HepG2 (cell line): ENCODE measurements at regions not wholly inside any gene's neighbourhood (a gene's known extent, or its start where the extent isn't known, plus 50 kb on each side); places are given as distances from the start of the nearest gene placed in this dataset.

Source experiments
- ATAC-seq: fragments of 200-7000 bp; cut with Tn5 transposase; 3 replicates; pipeline ENCODE4 v1.9.1; 2020; ENCODE audit warnings: mild to moderate bottlenecking, moderate library complexity
- BruUV-seq: library from RNA; stranded (reverse); fragments of 400-500 nt; replicated peaks from 2 replicates; lab custom pipeline; 2021; lab: Mats Ljungman, UMichigan
- CTCF ChIA-PET: fragments of 300-600 bp; formaldehyde crosslinking; extraction: SDS; loops from one replicate; lab custom pipeline; 2021; ENCODE audit warnings: low total read pairs, inconsistent platforms, low intra/inter-chr PET ratio; lab: Yijun Ruan, JAX
- POLR2A ChIA-PET: fragments of 350-600 bp; sonication (Branson Sonifier 250); formaldehyde crosslinking; loops from one replicate; lab custom pipeline; 2020; ENCODE audit warnings: antibody characterized with exemption, inconsistent platforms; lab: Yijun Ruan, JAX
- DNase-seq: peaks from one replicate; pipeline ENCODE4 v3.0.0-alpha.2; 2015; ENCODE audit warnings: low spot score
- FAIRE-seq: peaks from 3 replicates; lab custom pipeline; 2011; peaks lifted over from hg19 to GRCh38; lab: Jason Lieb, UNC
- H2AFZ ChIP-seq: one replicate; pipeline ENCODE4 v1.6.1; 2011; ENCODE audit warnings: low read length, inconsistent platforms
- H3K27ac ChIP-seq: fragments of 300-600 bp; 3 replicates; pipeline ENCODE4 v1.8.0; 2011; ENCODE audit warnings: mixed run types, mild to moderate bottlenecking, mixed read lengths, low read length, inconsistent platforms; ENCODE audit not compliant: insufficient read depth; ENCODE audit errors: extremely low read length
- H3K27me3 ChIP-seq, 2 experiments: fragments of 200-600 bp in 1 of 2; 2 replicates in 1 of 2; 3 replicates in 1 of 2; pipeline versions ENCODE4 v1.6.0 to v1.8.0; 2011; ENCODE audit warnings: low read length in 2 of 2, mild to moderate bottlenecking in 2 of 2, moderate library complexity in 2 of 2, inconsistent platforms in 1 of 2; ENCODE audit not compliant: insufficient read depth in 2 of 2, control insufficient read depth in 1 of 2
- H3K36me3 ChIP-seq, 2 experiments: fragments of 200-600 bp in 1 of 2; replicated peaks in 1 of 2; 2 replicates in 1 of 2; 3 replicates in 1 of 2; pipeline versions ENCODE4 v1.5.1 to v1.8.0; 2011; ENCODE audit warnings: low read length in 2 of 2, inconsistent platforms in 1 of 2; ENCODE audit not compliant: insufficient read depth in 2 of 2, control insufficient read depth in 1 of 2
- H3K4me1 ChIP-seq: 2 replicates; pipeline ENCODE4 v1.5.1; 2012; ENCODE audit warnings: low read length, inconsistent platforms; ENCODE audit not compliant: insufficient read depth
- H3K4me2 ChIP-seq: 2 replicates; pipeline ENCODE4 v1.6.0; 2011; ENCODE audit warnings: low read depth, low read length, inconsistent platforms
- H3K4me3 ChIP-seq, 3 experiments: fragments of 200-600 bp in 1 of 3; sonication (generic), shearing (Covaris generic) in 1 of 3; replicated peaks in 1 of 3; 2 replicates each; pipeline ENCODE4 v1.5.1; 2011 to 2016; ENCODE audit warnings: low read length in 3 of 3, inconsistent platforms in 2 of 3, low read depth in 2 of 3, mild to moderate bottlenecking in 2 of 3, control low read depth in 1 of 3, mixed read lengths in 1 of 3; ENCODE audit not compliant: insufficient read depth in 1 of 3
- H3K79me2 ChIP-seq: one replicate; pipeline ENCODE4 v1.6.1; 2011; ENCODE audit warnings: low read length, inconsistent platforms; ENCODE audit not compliant: insufficient read depth
- H3K9ac ChIP-seq: 2 replicates; pipeline ENCODE4 v1.6.0; 2011; ENCODE audit warnings: mild to moderate bottlenecking, low read depth, low read length, inconsistent platforms; ENCODE audit not compliant: insufficient read depth
- H3K9me3 ChIP-seq: 2 replicates; pipeline ENCODE4 v1.5.1; 2012; ENCODE audit warnings: mild to moderate bottlenecking, low read length
- H4K20me1 ChIP-seq: 2 replicates; pipeline ENCODE4 v1.6.0; 2011; ENCODE audit warnings: inconsistent platforms, mild to moderate bottlenecking, low read length, moderate library complexity; ENCODE audit not compliant: insufficient read depth
- ATF7-NPFF ChIP-seq: sonication (generic); formaldehyde crosslinking; IDR thresholded peaks from 2 replicates; pipeline ENCODE4 v1.8.1; 2023; ENCODE audit warnings: mild to moderate bottlenecking, low read depth, missing genetic modification reagents, moderate library complexity
- CBX1 ChIP-seq: IDR thresholded peaks from one replicate; pipeline ENCODE4 v1.6.1; 2016; ENCODE audit warnings: antibody characterized with exemption, low read depth
- HNRNPK ChIP-seq: fragments of 200-400 bp; formaldehyde crosslinking; IDR thresholded peaks from 2 replicates; pipeline ENCODE4 v1.6.1; 2018; ENCODE audit warnings: low read length, low read depth, moderate library complexity, mild to moderate bottlenecking; ENCODE audit not compliant: poor library complexity, severe bottlenecking
- NBN ChIP-seq: fragments of 450-650 bp; conservative IDR thresholded peaks from 2 replicates; pipeline ENCODE4 v1.6.1; 2017
- PHF5A ChIP-seq: IDR thresholded peaks from one replicate; pipeline ENCODE4 v1.6.1; 2018; ENCODE audit warnings: low read depth, missing genetic modification reagents; ENCODE audit not compliant: unreplicated experiment
- SALL2 ChIP-seq: sonication (generic); formaldehyde crosslinking; IDR thresholded peaks from 2 replicates; pipeline ENCODE4 v1.8.1; 2023; ENCODE audit warnings: mild to moderate bottlenecking, missing genetic modification reagents, inconsistent platforms
- SOX6 ChIP-seq, 2 experiments: fragments of 450-650 bp in 1 of 2; sonication (generic) in 1 of 2; formaldehyde crosslinking in 1 of 2; IDR thresholded peaks; 2 replicates each; pipeline versions ENCODE4 v1.4.0 to v1.6.1; 2017 to 2020; ENCODE audit warnings: antibody characterized with exemption in 1 of 2, mild to moderate bottlenecking in 1 of 2, missing genetic modification reagents in 1 of 2
- TFAP4 ChIP-seq: sonication (generic); IDR thresholded peaks from 2 replicates; pipeline ENCODE4 v1.6.1; 2016; ENCODE audit warnings: low read depth, borderline replicate concordance
- THAP9 ChIP-seq: sonication (generic); formaldehyde crosslinking; IDR thresholded peaks from 2 replicates; pipeline ENCODE4; 2020; ENCODE audit warnings: missing genetic modification reagents, mild to moderate bottlenecking, borderline replicate concordance
- ZNF232 ChIP-seq: sonication (generic); formaldehyde crosslinking; IDR thresholded peaks from 2 replicates; pipeline ENCODE4 v1.4.0; 2020; ENCODE audit warnings: missing genetic modification reagents, borderline replicate concordance
- ZNF331 ChIP-seq: sonication (generic); formaldehyde crosslinking; IDR thresholded peaks from 2 replicates; pipeline ENCODE4 v1.4.0; 2020; ENCODE audit warnings: missing genetic modification reagents
- ZNF572 ChIP-seq: sonication (generic); formaldehyde crosslinking; IDR thresholded peaks from 2 replicates; pipeline ENCODE4 v1.5.1; 2020; ENCODE audit warnings: mild to moderate bottlenecking, missing genetic modification reagents
- ZNF614 ChIP-seq: IDR thresholded peaks from 2 replicates; pipeline ENCODE4 v1.6.1; 2018; ENCODE audit warnings: missing biosample characterization, missing genetic modification reagents, inconsistent platforms, borderline replicate concordance
- ZNF709 ChIP-seq: sonication (generic); formaldehyde crosslinking; IDR thresholded peaks from 2 replicates; pipeline ENCODE4 v1.5.0; 2020; ENCODE audit warnings: mild to moderate bottlenecking, missing genetic modification reagents
- ZNF883 ChIP-seq: sonication (generic); formaldehyde crosslinking; IDR thresholded peaks from 2 replicates; pipeline ENCODE4 v1.5.1; 2020; ENCODE audit warnings: mild to moderate bottlenecking, missing genetic modification reagents; ENCODE audit errors: not compliant biosample characterization
- ZSCAN21 ChIP-seq: sonication (generic); formaldehyde crosslinking; IDR thresholded peaks from 2 replicates; pipeline ENCODE4 v1.8.0; 2022; ENCODE audit warnings: mild to moderate bottlenecking, missing genetic modification reagents, moderate library complexity, borderline replicate concordance
- WGBS: methylation state at CpG from one replicate; pipeline ENCODE4 v1.1.6; 2017; ENCODE audit warnings: low lambda C conversion rate; 5-methylcytosine and 5-hydroxymethylcytosine counted together
- in situ Hi-C: cut with HindIII; loops from 2 replicates; pipeline ENCODE4 v1.10.0; 2017; ENCODE audit warnings: low pct_unique_long_range_greater_than_20kb; ENCODE audit not compliant: extremely low pct_ligation_motif_present
- intact Hi-C: fragments of 100-400 bp; cut with micrococcal nuclease; formaldehyde crosslinking; loops from one replicate; pipeline ENCODE4 v1.10.0; 2022; ENCODE audit not compliant: unreplicated experiment
- TF ChIP-seq, protein P1 (sequence below): IDR thresholded peaks from 2 replicates; pipeline ENCODE4 v1.6.1; 2016; ENCODE audit warnings: low read depth, borderline replicate concordance

DNA sequence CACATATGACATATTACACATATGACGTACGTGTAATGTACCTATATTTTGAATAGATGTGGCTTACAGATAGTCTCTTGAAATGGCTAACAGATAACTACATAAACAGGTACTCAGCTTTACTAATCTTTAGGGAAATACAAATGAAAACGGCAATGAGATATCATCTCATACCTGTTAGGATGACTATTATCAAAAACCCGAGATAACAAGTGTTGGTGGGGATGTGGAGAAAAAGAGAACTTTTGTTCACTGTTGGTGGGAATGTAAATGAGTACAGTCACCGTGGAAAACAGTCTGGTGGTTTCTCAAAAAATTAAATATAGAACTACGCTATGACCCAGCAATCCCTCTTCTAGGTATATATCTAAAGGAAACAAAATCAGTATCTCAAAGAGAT lies 247.6 kb downstream of the ETS1 start:
- TF ChIP-seq ZSCAN21 (CRISPR knock-in tag) (no peak), SOX6 (IDR thresholded peaks at IDR 0.05) (no peak), SOX6 (CRISPR knock-in tag; IDR thresholded peaks at IDR 0.05) (no peak), ATF7-NPFF (CRISPR knock-in tag) (no peak), TFAP4 (no peak), HNRNPK (no peak), SALL2 (CRISPR knock-in tag) (no peak), ZNF331 (CRISPR knock-in tag) (no peak), ZNF709 (no peak)
- TF ChIP-seq, all 625 proteins: peak for 0
- Histone ChIP-seq H3K4me3 (no peak overlapping the region), H2AFZ (no peak overlapping the region), H3K4me1 (peaks cover 30% of the 10 kb centered on the region), H3K36me3 (no peaks in the 10 kb centered on the region), H3K27ac (no peak overlapping the region), H3K9ac (no peak overlapping the region), H3K9me3 (no peaks in the 10 kb centered on the region), H3K27me3 (no peaks in the 10 kb centered on the region), H3K4me2 (no peak overlapping the region), H4K20me1 (no peaks in the 10 kb centered on the region), H3K79me2 (no peaks in the 10 kb centered on the region)
- in situ Hi-C loops, result no loop called here
- DNase-seq (no peak), FAIRE-seq (no peak), ATAC-seq (no peak)
- WGBS, result 28% methylated on average over 6 of the region's 6 CpGs
- no TSS peak for BruUV-seq
- CTCF ChIA-PET, result no interaction called here
- intact Hi-C loops, result no loop called here
- POLR2A ChIA-PET, result no interaction called here

DNA sequence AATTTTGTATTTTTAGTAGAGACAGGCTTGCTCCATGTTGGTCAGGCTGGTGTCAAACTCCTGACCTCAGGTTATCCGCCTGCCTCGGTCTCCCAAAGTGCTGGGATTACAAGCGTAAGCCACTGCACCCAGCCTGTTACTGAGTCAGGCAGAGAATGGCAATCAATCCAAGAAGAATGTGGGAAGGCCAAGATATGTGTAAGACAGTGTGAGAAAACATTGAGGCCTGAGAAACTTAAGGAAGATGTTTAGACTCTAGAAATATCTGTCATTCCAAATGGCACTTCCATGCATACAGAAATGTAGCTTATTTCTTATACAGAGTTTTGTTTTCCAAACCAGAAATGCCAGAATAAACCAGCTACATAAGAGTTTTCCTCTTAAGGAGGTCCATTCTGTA lies 248.5 kb downstream of the ETS1 start:
- H3K4me2 ChIP-seq, result no peak overlapping the region
- WGBS, result 25% methylated on average over 3 of the region's 3 CpGs
- H3K4me1 ChIP-seq, result peaks cover 40% of the 10 kb centered on the region
- in situ Hi-C loops, result no loop called here
- H3K36me3 ChIP-seq, result no peaks in the 10 kb centered on the region
- FAIRE-seq (no peak), ATAC-seq (no peak), DNase-seq (no peak)
- no peaks in the 10 kb centered on the region for H4K20me1 ChIP-seq
- no peak overlapping the region for H3K4me3 ChIP-seq
- ChIA-PET CTCF (no interaction called here), POLR2A (no interaction called here)
- H3K9ac ChIP-seq, result no peak overlapping the region
- no peaks in the 10 kb centered on the region for H3K9me3 ChIP-seq
- intact Hi-C loops, result no loop called here
- no TSS peak for BruUV-seq
- H3K27me3 ChIP-seq, result no peaks in the 10 kb centered on the region
- no peaks in the 10 kb centered on the region for H3K79me2 ChIP-seq
- no peak overlapping the region for H2AFZ ChIP-seq
- no peak overlapping the region for H3K27ac ChIP-seq
- TF ChIP-seq NBN (no peak), PHF5A (no peak), ZNF883 (CRISPR knock-in tag) (no peak), ZNF232 (CRISPR knock-in tag) (no peak), ZNF572 (no peak), CBX1 (no peak), THAP9 (CRISPR knock-in tag) (no peak), ZNF614 (CRISPR knock-in tag) (no peak)
- TF ChIP-seq, protein P1, sequence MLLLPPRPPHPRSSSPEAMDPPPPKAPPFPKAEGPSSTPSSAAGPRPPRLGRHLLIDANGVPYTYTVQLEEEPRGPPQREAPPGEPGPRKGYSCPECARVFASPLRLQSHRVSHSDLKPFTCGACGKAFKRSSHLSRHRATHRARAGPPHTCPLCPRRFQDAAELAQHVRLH, result no peak
